AG09309 (cell line): ENCODE measurements at regions not wholly inside any gene's neighbourhood (a gene's known extent, or its start where the extent isn't known, plus 50 kb on each side); places are given as distances from the start of the nearest gene placed in this dataset.

Source experiments
- DNase-seq: peaks from one replicate; pipeline ENCODE4 v3.0.0-alpha.2; 2010; ENCODE audit warnings: low read depth
- H3K4me3 ChIP-seq: 2 replicates; pipeline ENCODE4 v1.5.1; 2011; ENCODE audit warnings: mild to moderate bottlenecking, low read depth, low read length, moderate library complexity; ENCODE audit not compliant: control insufficient read depth
- CTCF ChIP-seq: IDR thresholded peaks from 2 replicates; pipeline ENCODE4 v1.5.1; 2011; ENCODE audit warnings: mild to moderate bottlenecking, low read depth, low read length, inconsistent platforms; ENCODE audit not compliant: insufficient read depth, control insufficient read depth; ENCODE audit errors: missing control alignments

GRCh38 chr11:119529936-119530335 is 107.0 kb upstream of the THY1 start:
- no peak for DNase-seq
- H3K4me3 ChIP-seq, result no peak overlapping the region
- TF ChIP-seq CTCF, result no peak

- TF ChIP-seq CTCF, result no peak
- H3K4me3 ChIP-seq, result no peak overlapping the region
- DNase-seq, result no peak
Observed at GRCh38 chr11:119529063-119529845, 106.3 kb upstream of the THY1 start.

- H3K4me3 ChIP-seq, result no peak overlapping the region
- TF ChIP-seq CTCF, result no peak
- no peak for DNase-seq
Observed at GRCh38 chr11:119525867-119526196, 102.9 kb upstream of the THY1 start.

- no peak for DNase-seq
- H3K4me3 ChIP-seq, result no peak overlapping the region
- no peak for TF ChIP-seq CTCF
Observed at GRCh38 chr11:119525180-119525866, 102.4 kb upstream of the THY1 start.

- no peak overlapping the region for H3K4me3 ChIP-seq
- TF ChIP-seq CTCF, result no peak
Observed at GRCh38 chr11:119523539-119524157, 100.7 kb upstream of the THY1 start.

GRCh38 chr11:119522609-119523008 is 99.6 kb upstream of the THY1 start:
- no peak for DNase-seq
- no peak for TF ChIP-seq CTCF
- no peak overlapping the region for H3K4me3 ChIP-seq

More at GRCh38 chr11:119523539-119524157, 100.7 kb upstream of the THY1 start:
- DNase-seq, result no peak
